GM12878 (cell line): ENCODE measurements at regions not wholly inside any gene's neighbourhood (a gene's known extent, or its start where the extent isn't known, plus 50 kb on each side); places are given as distances from the start of the nearest gene placed in this dataset.

Experiments
- ATAC-seq: fragments of 200-7000 bp; cut with Tn5 transposase; 3 replicates; pipeline ENCODE4 v1.9.1; 2020; ENCODE audit warnings: mild to moderate bottlenecking, moderate library complexity
- BruUV-seq: library from RNA; stranded (reverse); fragments of 400-500 nt; replicated peaks from 2 replicates; lab custom pipeline; 2021; lab: Mats Ljungman, UMichigan
- CTCF ChIA-PET: fragments of 300-600 bp; sonication (Branson Sonifier 250); formaldehyde crosslinking; extraction: SDS; loops from one replicate; lab custom pipeline; 2021; ENCODE audit warnings: inconsistent platforms; lab: Yijun Ruan, JAX
- POLR2A ChIA-PET: fragments of 350-600 bp; formaldehyde crosslinking; extraction: SDS; loops from one replicate; lab custom pipeline; 2021; ENCODE audit warnings: inconsistent platforms; lab: Charles Lee
- RAD21 ChIA-PET: fragments of 300-600 bp; sonication (Branson Sonifier 250); formaldehyde crosslinking; loops from one replicate; lab custom pipeline; 2023; ENCODE audit warnings: antibody characterized with exemption; ENCODE audit not compliant: unreplicated experiment; lab: Charles Lee
- SMC1A ChIA-PET: fragments of 300-600 bp; sonication (Branson Sonifier 250); formaldehyde crosslinking; loops from one replicate; lab custom pipeline; 2023; ENCODE audit not compliant: unreplicated experiment, uncharacterized antibody; lab: Charles Lee
- DNase-seq: peaks from one replicate; pipeline ENCODE4 v3.0.0-alpha.2; 2011; ENCODE audit warnings: low read depth, low spot score
- FAIRE-seq: peaks from 3 replicates; lab custom pipeline; 2011; peaks lifted over from hg19 to GRCh38; lab: Jason Lieb, UNC
- H2AFZ ChIP-seq: 2 replicates; pipeline ENCODE4 v1.6.0; 2011; ENCODE audit warnings: low read depth, low read length, control low read depth; ENCODE audit not compliant: control insufficient read depth
- H3K27ac ChIP-seq: 2 replicates; pipeline ENCODE4 v1.5.1; 2011; ENCODE audit warnings: control low read depth; ENCODE audit not compliant: control insufficient read depth, insufficient read depth
- H3K27me3 ChIP-seq, 2 experiments: replicated peaks in 1 of 2; 2 replicates each; pipeline versions ENCODE4 v1.6.0 to v1.6.1; 2011; ENCODE audit warnings: low read length in 1 of 2; ENCODE audit not compliant: control insufficient read depth in 2 of 2, insufficient read depth in 2 of 2
- H3K36me3 ChIP-seq, 2 experiments: 2 replicates each; pipeline ENCODE4 v1.5.1; 2011; ENCODE audit warnings: low read length in 1 of 2; ENCODE audit not compliant: control insufficient read depth in 2 of 2, insufficient read depth in 2 of 2
- H3K4me1 ChIP-seq: 2 replicates; pipeline ENCODE4 v1.6.1; 2011; ENCODE audit warnings: mild to moderate bottlenecking, low read length, moderate library complexity, mixed read lengths; ENCODE audit not compliant: control insufficient read depth, insufficient read depth
- H3K4me2 ChIP-seq: 2 replicates; pipeline ENCODE4 v1.6.0; 2011; ENCODE audit warnings: control low read depth; ENCODE audit not compliant: control insufficient read depth, insufficient read depth
- H3K4me3 ChIP-seq: fragments of 200-600 bp; sonication (generic); 2 replicates; pipeline ENCODE4 v1.5.1; 2016
- H3K79me2 ChIP-seq: 2 replicates; pipeline ENCODE4 v1.6.0; 2011; ENCODE audit warnings: low read length; ENCODE audit not compliant: control insufficient read depth, insufficient read depth
- H3K9ac ChIP-seq: 2 replicates; pipeline ENCODE4 v1.8.0; 2011; ENCODE audit warnings: low read length, control low read depth, mixed read lengths; ENCODE audit not compliant: control insufficient read depth, insufficient read depth
- H3K9me3 ChIP-seq: replicated peaks from 3 replicates; pipeline ENCODE4 v1.5.1; 2011; ENCODE audit warnings: mild to moderate bottlenecking, low read length; ENCODE audit not compliant: control insufficient read depth, insufficient read depth
- H4K20me1 ChIP-seq: 2 replicates; pipeline ENCODE4 v1.6.0; 2011; ENCODE audit not compliant: control insufficient read depth, insufficient read depth
- CBX3 ChIP-seq: fragments of 200-600 bp; sonication (generic); IDR thresholded peaks from 2 replicates; pipeline ENCODE4 v1.6.1; 2016; ENCODE audit warnings: low read depth, borderline replicate concordance
- CREB1 ChIP-seq: IDR thresholded peaks from 2 replicates; pipeline ENCODE4 v1.6.1; 2012; ENCODE audit warnings: low read depth, mild to moderate bottlenecking, inconsistent platforms
- ETV6 ChIP-seq, 2 experiments: fragments of 450-650 bp in 1 of 2; IDR thresholded peaks in 1 of 2; conservative IDR thresholded peaks in 1 of 2; 2 replicates each; pipeline ENCODE4 v1.6.1; 2014; ENCODE audit warnings: antibody characterized with exemption in 1 of 2, borderline replicate concordance in 1 of 2, low read depth in 1 of 2, mild to moderate bottlenecking in 1 of 2, moderate library complexity in 1 of 2
- IKZF2 ChIP-seq, 2 experiments: fragments of 450-650 bp; IDR thresholded peaks; 2 replicates each; pipeline ENCODE4 v1.6.1; 2017; ENCODE audit warnings: mild to moderate bottlenecking in 2 of 2, moderate library complexity in 2 of 2
- MEF2A ChIP-seq: IDR thresholded peaks from 2 replicates; pipeline ENCODE4 v1.6.1; 2011; ENCODE audit warnings: low read depth, mild to moderate bottlenecking, low read length, moderate library complexity; ENCODE audit not compliant: insufficient read depth
- MTA2 ChIP-seq: fragments of 450-650 bp; IDR thresholded peaks from 2 replicates; pipeline ENCODE4 v1.6.1; 2016; ENCODE audit warnings: low read depth, mild to moderate bottlenecking, moderate library complexity
- NR2F1 ChIP-seq: fragments of 450-650 bp; conservative IDR thresholded peaks from 2 replicates; pipeline ENCODE4 v1.6.1; 2017; ENCODE audit warnings: mild to moderate bottlenecking
- NRF1 ChIP-seq: conservative IDR thresholded peaks from 2 replicates; pipeline ENCODE4 v1.6.1; 2011; ENCODE audit warnings: mild to moderate bottlenecking, low read depth, low read length, improper control_type of control experiment
- SMARCA5 ChIP-seq: fragments of 450-650 bp; IDR thresholded peaks from 2 replicates; pipeline ENCODE4 v1.6.1; 2017; ENCODE audit warnings: mild to moderate bottlenecking
- TAF1 ChIP-seq: IDR thresholded peaks from 2 replicates; pipeline ENCODE4 v1.6.1; 2011; ENCODE audit warnings: mild to moderate bottlenecking, low read depth, low read length, borderline replicate concordance
- TBL1XR1 ChIP-seq: IDR thresholded peaks from 2 replicates; pipeline ENCODE4 v1.6.1; 2012; ENCODE audit warnings: low read depth, low read length, improper control_type of control experiment
- ZNF24 ChIP-seq: fragments of 450-650 bp; IDR thresholded peaks from 2 replicates; pipeline ENCODE4 v1.6.1; 2017; ENCODE audit warnings: antibody characterized with exemption, mild to moderate bottlenecking
- WGBS: methylation state at CpG from one replicate; pipeline ENCODE4 v1.1.6; 2016; ENCODE audit warnings: low lambda C conversion rate; ENCODE audit not compliant: insufficient replicate concordance, insufficient coverage; ENCODE audit errors: missing lambda C conversion rate; 5-methylcytosine and 5-hydroxymethylcytosine counted together
- in situ Hi-C: fragments of 300-500 bp; cut with MboI; formaldehyde crosslinking; loops from 9 replicates; pipeline ENCODE4 v1.14.3; 2018; ENCODE audit warnings: mixed read lengths
- intact Hi-C: fragments of 100-400 bp; cut with micrococcal nuclease; formaldehyde crosslinking; loops from one replicate; pipeline ENCODE4 v1.14.2; 2022; ENCODE audit not compliant: unreplicated experiment
- TF ChIP-seq, protein P1 (sequence below): fragments of 450-650 bp; formaldehyde crosslinking; IDR thresholded peaks from 2 replicates; pipeline ENCODE4 v1.5.0; 2022; ENCODE audit warnings: mild to moderate bottlenecking, missing genetic modification characterization
- TF ChIP-seq, protein P2 (sequence below), 3 experiments: IDR thresholded peaks in 2 of 3; conservative IDR thresholded peaks in 1 of 3; 2 replicates each; pipeline ENCODE4 v1.5.1; 2011; ENCODE audit warnings: low read depth in 3 of 3, low read length in 3 of 3, mild to moderate bottlenecking in 3 of 3, control low read depth in 2 of 3, moderate library complexity in 2 of 3, inconsistent platforms in 1 of 3, mixed read lengths in 1 of 3; ENCODE audit not compliant: control insufficient read depth in 2 of 3, insufficient read depth in 1 of 3; ENCODE audit errors: extremely low read depth in 1 of 3

DNA sequence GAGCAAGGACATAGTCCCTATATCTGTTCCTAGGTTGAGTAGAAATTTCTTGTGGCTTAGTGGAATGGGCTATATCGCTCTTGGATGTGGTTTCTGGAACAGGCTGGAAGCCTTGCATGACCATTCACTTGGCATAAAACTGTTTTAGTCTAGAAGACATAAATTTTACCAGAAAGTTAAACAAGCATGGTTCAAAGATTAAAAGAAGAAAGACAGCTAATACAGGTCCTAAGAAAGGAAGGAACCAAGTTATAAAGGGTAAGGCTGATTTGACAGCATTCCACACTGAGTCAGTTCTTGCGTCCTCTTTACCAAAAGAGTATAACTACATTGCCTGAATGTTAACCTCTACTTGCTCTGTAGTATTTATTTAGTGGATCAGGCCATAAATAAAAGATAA is 724.2 kb downstream of the SORCS1 start:
- Histone ChIP-seq H3K4me1 (no peaks in the 10 kb centered on the region), H3K4me3 (no peak overlapping the region), H3K27me3 (no peaks in the 10 kb centered on the region), H2AFZ (no peak overlapping the region), H3K4me2 (no peak overlapping the region), H3K79me2 (no peaks in the 10 kb centered on the region), H3K9me3 (no peaks in the 10 kb centered on the region), H3K27ac (no peak overlapping the region), H3K9ac (no peak overlapping the region), H3K36me3 (no peaks in the 10 kb centered on the region), H4K20me1 (no peaks in the 10 kb centered on the region)
- intact Hi-C loops = no loop called here
- ATAC-seq = no peak
- no TSS peak for BruUV-seq
- no peak for FAIRE-seq
- ChIA-PET SMC1A (no interaction called here), POLR2A (no interaction called here), RAD21 (no interaction called here), CTCF (no interaction called here)
- DNase-seq = no peak
- no peak for TF ChIP-seq TBL1XR1
- TF ChIP-seq ETV6 (conservative IDR thresholded peaks at IDR 0.05 in 1 of 2, IDR thresholded peaks at IDR 0.05 in 1 of 2; ENCODE audit: borderline replicate concordance in 1 of 2, low read depth in 1 of 2) = no peak
- TF ChIP-seq MEF2A = no peak
- no peak for TF ChIP-seq IKZF2 (IDR thresholded peaks at IDR 0.05)
- TF ChIP-seq, all 136 proteins: peak for 0
- 65% methylated on average over 2 of the region's 2 CpGs for WGBS
- in situ Hi-C loops = no loop called here

DNA sequence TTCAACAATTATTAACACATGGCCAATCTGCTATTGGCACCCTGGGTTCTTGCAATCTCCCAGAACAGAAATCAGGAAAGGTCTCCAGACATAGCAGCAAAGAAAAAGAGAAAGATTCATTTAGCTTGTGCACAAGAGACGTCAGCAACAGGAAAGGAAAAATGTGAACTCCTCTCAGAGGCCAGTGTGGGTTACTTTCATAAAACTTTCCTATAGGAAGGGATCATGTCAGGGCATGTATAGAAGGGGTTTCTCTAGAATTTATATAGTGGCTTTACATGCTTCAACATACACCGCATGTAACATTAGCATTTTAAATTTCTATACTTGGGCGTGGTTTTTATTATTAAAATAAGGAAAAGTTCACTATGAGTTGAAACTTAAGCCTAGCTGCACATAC is 725.1 kb downstream of the SORCS1 start:
- intact Hi-C loops = no loop called here
- Histone ChIP-seq H3K4me2 (no peak overlapping the region), H3K36me3 (no peaks in the 10 kb centered on the region), H3K9me3 (no peaks in the 10 kb centered on the region), H3K4me3 (no peak overlapping the region), H3K9ac (no peak overlapping the region), H3K4me1 (no peaks in the 10 kb centered on the region), H3K27ac (no peak overlapping the region), H4K20me1 (no peaks in the 10 kb centered on the region), H2AFZ (no peak overlapping the region), H3K27me3 (no peaks in the 10 kb centered on the region), H3K79me2 (no peaks in the 10 kb centered on the region)
- in situ Hi-C loops = no loop called here
- WGBS = 29% methylated on average over 3 of the region's 3 CpGs
- ChIA-PET CTCF (no interaction called here), RAD21 (no interaction called here), SMC1A (interaction anchor here (0.6 kb wide), 1 partner anchor 23 kb away, joined by 3 read pairs; no protein-coding TSS in a partner anchor), POLR2A (no interaction called here)
- BruUV-seq = no TSS peak
- no peak for ATAC-seq
- no peak for DNase-seq
- FAIRE-seq = no peak
- TF ChIP-seq CBX3 = no peak
- TF ChIP-seq NR2F1 = no peak
- no peak for TF ChIP-seq TAF1
- TF ChIP-seq, protein P1, sequence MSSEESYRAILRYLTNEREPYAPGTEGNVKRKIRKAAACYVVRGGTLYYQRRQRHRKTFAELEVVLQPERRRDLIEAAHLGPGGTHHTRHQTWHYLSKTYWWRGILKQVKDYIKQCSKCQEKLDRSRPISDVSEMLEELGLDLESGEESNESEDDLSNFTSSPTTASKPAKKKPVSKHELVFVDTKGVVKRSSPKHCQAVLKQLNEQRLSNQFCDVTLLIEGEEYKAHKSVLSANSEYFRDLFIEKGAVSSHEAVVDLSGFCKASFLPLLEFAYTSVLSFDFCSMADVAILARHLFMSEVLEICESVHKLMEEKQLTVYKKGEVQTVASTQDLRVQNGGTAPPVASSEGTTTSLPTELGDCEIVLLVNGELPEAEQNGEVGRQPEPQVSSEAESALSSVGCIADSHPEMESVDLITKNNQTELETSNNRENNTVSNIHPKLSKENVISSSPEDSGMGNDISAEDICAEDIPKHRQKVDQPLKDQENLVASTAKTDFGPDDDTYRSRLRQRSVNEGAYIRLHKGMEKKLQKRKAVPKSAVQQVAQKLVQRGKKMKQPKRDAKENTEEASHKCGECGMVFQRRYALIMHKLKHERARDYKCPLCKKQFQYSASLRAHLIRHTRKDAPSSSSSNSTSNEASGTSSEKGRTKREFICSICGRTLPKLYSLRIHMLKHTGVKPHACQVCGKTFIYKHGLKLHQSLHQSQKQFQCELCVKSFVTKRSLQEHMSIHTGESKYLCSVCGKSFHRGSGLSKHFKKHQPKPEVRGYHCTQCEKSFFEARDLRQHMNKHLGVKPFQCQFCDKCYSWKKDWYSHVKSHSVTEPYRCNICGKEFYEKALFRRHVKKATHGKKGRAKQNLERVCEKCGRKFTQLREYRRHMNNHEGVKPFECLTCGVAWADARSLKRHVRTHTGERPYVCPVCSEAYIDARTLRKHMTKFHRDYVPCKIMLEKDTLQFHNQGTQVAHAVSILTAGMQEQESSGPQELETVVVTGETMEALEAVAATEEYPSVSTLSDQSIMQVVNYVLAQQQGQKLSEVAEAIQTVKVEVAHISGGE (CRISPR knock-in tag) = no peak
- TF ChIP-seq, protein P2, sequence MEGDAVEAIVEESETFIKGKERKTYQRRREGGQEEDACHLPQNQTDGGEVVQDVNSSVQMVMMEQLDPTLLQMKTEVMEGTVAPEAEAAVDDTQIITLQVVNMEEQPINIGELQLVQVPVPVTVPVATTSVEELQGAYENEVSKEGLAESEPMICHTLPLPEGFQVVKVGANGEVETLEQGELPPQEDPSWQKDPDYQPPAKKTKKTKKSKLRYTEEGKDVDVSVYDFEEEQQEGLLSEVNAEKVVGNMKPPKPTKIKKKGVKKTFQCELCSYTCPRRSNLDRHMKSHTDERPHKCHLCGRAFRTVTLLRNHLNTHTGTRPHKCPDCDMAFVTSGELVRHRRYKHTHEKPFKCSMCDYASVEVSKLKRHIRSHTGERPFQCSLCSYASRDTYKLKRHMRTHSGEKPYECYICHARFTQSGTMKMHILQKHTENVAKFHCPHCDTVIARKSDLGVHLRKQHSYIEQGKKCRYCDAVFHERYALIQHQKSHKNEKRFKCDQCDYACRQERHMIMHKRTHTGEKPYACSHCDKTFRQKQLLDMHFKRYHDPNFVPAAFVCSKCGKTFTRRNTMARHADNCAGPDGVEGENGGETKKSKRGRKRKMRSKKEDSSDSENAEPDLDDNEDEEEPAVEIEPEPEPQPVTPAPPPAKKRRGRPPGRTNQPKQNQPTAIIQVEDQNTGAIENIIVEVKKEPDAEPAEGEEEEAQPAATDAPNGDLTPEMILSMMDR (IDR thresholded peaks at IDR 0.05 in 2 of 3, conservative IDR thresholded peaks at IDR 0.05 in 1 of 3; ENCODE audit: control insufficient read depth in 2 of 3, extremely low read depth in 1 of 3, insufficient read depth in 1 of 3, low read depth in 3 of 3, low read length in 3 of 3) = no peak
- no peak for TF ChIP-seq CREB1
- no peak for TF ChIP-seq SMARCA5
- TF ChIP-seq IKZF2 (IDR thresholded peaks at IDR 0.05) = no peak
- no peak for TF ChIP-seq NRF1
- TF ChIP-seq ZNF24 = no peak
- no peak for TF ChIP-seq MTA2
